C4-2B (cell line): ENCODE measurements at regions not wholly inside any gene's neighbourhood (a gene's known extent, or its start where the extent isn't known, plus 50 kb on each side); places are given as distances from the start of the nearest gene placed in this dataset.
"Not testable (repeated sequence)": the region's sequence is repeated elsewhere in the genome, so short reads cannot be mapped to it uniquely, and the experiment has no call there.

Source experiments
- H3K27ac ChIP-seq: fragments of 450-650 bp; 2 replicates; pipeline ENCODE4 v1.5.1; 2017
- ZFX ChIP-seq: fragments of 450-650 bp; IDR thresholded peaks from 2 replicates; pipeline ENCODE4 v1.6.1; 2017
- TF ChIP-seq, protein P1 (sequence below): fragments of 450-650 bp; conservative IDR thresholded peaks from 2 replicates; pipeline ENCODE4 v1.5.1; 2017; ENCODE audit warnings: mild to moderate bottlenecking

DNA sequence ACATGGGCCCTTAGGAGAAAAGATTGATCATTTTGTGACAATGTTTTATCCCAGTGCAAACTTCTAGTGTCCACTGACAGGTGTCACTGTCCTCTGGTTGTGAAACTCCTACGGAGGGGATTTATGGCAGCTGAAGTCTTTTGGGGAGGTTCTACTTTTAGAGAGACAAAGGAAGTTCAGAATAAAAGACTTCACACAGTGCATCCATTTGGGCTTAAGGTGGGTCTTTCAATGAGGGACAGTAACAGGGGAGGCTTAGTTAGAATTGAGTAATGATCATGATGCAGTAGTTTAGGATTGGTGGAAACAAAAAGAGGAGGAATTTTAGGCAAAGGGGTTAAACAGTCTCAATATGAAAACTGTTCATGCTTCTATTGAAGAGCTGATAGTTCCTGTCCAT lies 501.1 kb upstream of the NRP1 start:
- no peak overlapping the region for H3K27ac ChIP-seq
- no peak for TF ChIP-seq ZFX
- TF ChIP-seq, protein P1, sequence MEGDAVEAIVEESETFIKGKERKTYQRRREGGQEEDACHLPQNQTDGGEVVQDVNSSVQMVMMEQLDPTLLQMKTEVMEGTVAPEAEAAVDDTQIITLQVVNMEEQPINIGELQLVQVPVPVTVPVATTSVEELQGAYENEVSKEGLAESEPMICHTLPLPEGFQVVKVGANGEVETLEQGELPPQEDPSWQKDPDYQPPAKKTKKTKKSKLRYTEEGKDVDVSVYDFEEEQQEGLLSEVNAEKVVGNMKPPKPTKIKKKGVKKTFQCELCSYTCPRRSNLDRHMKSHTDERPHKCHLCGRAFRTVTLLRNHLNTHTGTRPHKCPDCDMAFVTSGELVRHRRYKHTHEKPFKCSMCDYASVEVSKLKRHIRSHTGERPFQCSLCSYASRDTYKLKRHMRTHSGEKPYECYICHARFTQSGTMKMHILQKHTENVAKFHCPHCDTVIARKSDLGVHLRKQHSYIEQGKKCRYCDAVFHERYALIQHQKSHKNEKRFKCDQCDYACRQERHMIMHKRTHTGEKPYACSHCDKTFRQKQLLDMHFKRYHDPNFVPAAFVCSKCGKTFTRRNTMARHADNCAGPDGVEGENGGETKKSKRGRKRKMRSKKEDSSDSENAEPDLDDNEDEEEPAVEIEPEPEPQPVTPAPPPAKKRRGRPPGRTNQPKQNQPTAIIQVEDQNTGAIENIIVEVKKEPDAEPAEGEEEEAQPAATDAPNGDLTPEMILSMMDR: no peak

DNA sequence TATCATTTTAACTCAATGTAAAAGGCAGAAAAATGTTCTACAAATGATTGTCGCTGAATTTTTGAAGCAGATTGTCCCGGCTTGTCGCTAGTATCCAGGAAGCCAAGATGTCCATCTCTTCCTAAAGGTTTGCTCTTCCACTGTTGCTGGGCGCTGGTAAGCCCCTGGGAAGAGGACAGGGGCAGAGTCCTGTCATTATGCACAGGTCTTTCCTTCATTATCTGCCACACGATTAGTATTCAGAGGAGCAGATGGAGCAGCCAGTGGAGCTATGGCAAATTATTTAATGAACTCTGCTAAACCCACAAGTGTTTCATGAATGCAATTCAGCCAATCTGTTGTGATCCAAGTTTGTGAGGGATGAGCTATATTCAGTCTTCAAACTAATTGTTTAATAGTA lies 499.1 kb upstream of the NRP1 start:
- TF ChIP-seq, protein P1: no peak
- no peak for TF ChIP-seq ZFX
- no peak overlapping the region for H3K27ac ChIP-seq

DNA sequence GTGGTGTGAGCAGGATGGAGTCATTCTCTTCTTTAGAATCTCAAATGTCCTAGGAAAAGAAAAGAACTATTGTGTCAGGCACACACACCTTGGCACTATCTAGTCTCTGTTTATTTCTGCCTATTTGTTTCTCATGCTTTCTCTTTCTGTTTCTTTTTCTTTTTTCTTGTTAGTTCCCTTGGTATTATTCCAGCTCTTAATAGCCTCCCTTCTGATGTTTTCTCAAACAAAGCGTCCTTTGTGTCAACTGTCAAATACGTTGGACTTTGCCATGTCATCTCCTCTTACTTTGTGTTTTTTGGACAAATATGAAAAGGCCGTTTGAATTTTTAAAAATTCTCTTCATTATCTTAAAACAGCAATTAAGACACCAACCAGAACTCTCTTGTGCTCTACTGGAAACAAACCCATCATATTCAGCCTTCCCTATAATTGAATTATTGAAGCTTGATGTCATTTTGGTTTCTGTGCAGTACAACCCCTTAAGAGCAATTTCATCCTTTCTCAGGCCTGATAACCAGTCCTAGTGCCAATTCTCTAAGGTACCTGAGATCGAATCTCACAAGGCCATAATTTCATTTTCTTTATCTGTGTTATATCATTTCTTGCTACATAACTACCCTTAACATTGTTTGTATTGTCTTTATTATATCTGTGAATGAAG lies 497.8 kb upstream of the NRP1 start:
- no peak overlapping the region for H3K27ac ChIP-seq
- TF ChIP-seq, protein P1: no peak
- no peak for TF ChIP-seq ZFX

DNA sequence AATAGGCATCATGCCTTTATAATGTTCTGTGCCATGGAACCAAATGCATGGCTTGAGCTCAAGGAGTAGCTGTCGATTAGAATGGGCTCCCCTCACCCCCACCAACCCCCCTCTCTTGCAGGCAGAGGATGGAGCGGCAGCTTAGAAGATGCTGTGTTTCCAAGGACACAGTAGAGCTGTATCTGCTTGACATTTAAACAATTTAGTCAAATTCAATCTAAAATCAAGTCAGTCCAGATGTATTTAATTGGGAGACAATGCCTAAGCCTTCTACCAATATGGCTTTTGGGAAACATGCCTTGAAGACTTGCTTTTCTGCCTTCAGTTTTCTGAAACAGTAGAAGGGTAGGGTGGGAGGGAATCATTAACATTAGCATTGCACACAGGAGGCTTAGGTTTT lies 497.1 kb upstream of the NRP1 start:
- no peak for TF ChIP-seq ZFX
- TF ChIP-seq, protein P1: no peak
- H3K27ac ChIP-seq: no peak overlapping the region

DNA sequence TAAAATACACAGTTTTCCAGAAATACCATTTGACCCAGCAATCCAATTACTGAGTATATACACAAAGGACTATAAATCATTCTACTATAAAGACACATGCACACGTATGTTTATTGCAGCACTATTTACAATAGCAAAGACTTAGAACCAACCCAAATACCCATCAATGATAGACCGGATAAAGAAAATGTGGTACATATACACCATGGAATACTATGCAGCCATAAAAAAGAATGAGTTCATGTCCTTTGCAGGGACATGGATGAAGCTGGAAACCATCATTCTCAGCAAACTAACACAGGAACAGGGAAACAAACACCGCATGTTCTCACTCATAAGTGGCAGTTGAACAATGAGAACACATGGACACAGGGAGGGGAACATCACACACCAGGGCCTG lies 495.4 kb upstream of the NRP1 start:
- not testable (repeated sequence) for H3K27ac ChIP-seq

DNA sequence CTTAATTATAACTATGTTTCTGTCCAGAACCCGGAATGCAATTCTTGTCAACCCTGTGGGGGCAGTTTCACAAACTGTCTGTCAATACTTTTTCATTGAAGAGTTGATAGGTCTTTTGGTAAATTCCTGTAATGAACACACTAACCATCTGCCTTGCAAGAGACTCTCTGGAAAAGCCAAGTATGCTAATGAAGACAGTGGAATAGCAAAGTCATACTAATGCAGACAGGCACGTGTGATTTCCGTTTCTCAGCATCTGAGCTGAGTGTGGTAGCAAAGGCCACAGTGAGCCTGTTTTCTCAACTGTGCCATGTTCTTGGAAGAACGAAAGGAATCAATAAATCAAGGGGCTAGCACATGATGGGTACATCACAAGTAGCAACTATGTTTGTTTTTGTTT lies 494.1 kb upstream of the NRP1 start:
- no peak overlapping the region for H3K27ac ChIP-seq
- TF ChIP-seq ZFX: no peak
- TF ChIP-seq, protein P1: no peak

DNA sequence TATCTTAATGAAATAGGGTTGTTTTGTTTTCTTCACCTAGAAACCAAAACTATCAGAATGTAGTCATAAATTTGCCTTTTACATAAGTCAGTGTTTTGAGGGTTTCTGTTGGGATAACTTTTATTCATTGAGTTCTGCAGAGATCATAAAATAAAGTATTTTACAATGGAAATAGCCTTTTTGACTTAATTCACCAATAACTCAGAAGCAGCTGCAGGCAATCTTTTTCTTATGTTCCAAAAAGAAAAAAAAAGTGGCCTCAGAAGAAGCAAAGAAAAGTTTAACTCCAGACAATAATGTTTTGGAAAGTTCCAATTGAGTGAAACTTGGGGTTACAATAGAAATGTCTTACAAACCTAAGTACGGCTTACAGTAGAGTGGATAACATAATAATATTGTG lies 491.7 kb upstream of the NRP1 start:
- TF ChIP-seq ZFX: no peak
- TF ChIP-seq, protein P1: no peak
- no peak overlapping the region for H3K27ac ChIP-seq

DNA sequence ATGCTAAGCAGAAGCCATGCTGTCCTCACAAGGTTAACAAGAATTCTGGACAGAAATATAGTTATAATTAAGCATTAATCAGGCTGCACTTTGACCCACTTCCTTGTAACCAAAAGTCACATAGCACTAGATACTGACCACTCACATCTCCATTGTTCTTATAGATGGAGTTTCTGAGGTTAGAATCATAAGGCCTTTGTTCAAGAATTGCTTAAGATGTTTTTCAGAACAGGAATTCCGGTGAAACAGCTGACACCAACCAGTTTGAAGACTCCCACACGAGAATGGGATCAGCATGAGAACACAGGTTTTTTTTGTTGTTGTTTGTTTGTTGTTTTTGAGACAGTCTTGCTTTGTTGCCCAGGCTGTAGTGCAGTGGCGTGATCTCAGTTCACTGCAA lies 488.3 kb upstream of the NRP1 start:
- TF ChIP-seq, protein P1: no peak
- TF ChIP-seq ZFX: no peak
- no peak overlapping the region for H3K27ac ChIP-seq
